ENCODE measurements at regions not wholly inside any gene's neighbourhood (a gene's known extent, or its start where the extent isn't known, plus 50 kb on each side); places are given as distances from the start of the nearest gene placed in this dataset.
A peak's percentile ranks its signal among the peaks of the same experiment; 100 is the strongest.

DNA sequence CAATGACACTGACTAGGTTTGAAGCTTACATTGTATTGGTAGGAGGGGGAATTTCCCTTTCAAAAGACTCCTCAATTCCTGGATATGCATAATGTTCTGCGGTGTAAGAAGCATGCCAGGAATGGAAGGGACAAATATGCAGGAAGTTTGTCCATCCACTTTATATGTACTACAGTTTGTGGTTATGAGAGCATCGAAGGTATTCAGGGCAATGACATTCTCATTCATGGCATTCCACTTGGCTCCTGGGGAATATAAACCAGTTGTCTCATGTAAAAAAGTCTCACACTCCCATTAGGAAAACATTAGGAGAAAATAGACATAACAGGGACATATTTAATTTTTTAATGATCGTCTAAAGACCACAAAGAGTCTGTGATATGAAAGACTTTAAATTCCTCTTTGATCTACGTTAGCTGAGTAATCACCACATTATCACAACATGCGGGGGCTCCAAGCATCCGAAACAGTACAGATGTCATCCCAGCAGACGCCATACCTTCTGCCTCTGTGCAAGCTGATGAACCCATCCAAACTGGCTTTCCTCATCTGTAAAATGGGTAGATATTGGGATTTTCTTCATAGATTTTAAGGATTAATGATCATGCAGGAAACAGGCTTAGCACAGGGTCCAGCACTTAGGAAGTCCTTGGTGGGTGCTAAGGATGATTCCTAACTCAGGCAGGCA, 675.3 kb downstream of the INHBA start:
- DNase-seq: peak; percentile 99

DNA sequence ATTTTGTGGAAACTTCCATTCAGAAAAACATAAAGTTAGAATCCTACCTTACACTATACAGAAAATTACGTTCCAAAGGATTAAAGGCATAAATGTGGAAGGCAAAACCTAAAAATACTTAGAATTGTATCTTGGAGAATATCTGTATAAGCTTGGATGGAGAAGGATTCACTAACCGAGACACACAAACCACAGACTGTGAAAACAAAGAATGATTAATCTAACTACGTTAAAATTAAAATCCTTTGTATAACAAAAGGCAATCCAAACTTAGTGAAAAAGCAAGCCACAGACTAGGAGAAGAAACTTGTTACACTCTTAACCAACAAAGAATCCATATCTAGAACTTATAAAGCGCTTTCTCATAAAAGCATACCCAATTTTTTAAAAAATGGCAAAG, 678.8 kb downstream of the INHBA start:
- DNase-seq: no peak

DNA sequence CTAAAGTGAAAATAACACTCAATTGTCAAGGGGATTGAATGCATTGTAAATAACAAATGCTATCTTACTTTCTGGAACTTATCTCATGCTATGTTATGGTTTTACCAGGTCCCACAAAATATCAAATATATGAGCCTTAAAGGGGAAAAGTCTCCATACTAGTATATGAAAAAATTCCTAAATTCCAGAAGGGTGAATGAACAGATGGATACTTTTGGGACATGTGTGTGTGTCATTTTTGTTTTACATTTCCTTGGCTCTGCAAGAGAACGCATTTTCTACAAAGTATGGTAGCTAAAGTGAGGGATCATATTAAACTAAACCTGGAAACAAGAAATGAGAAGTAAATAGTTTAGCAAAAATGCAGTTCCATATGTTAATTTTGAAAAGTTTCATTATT, 682.8 kb downstream of the INHBA start:
- DNase-seq: no peak

DNA sequence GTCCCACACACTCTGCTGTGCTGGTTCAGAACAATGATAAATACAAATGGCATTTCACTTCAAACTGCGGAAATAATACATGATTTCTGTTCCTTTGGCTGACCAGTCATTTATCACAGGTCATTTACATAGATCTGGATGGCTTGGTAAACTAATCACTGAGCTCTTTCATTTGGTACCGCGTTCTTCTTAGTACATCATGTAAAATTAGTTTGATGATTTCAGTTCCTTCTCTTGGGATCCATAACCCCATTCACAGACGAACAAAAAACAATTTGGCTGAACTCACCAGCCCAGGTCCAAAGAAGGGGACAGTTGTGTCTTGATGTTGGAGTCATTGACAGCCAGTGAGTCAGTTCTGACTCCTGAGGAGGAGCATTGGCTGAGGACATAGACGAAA, 689.8 kb downstream of the INHBA start:
- DNase-seq: no peak

DNA sequence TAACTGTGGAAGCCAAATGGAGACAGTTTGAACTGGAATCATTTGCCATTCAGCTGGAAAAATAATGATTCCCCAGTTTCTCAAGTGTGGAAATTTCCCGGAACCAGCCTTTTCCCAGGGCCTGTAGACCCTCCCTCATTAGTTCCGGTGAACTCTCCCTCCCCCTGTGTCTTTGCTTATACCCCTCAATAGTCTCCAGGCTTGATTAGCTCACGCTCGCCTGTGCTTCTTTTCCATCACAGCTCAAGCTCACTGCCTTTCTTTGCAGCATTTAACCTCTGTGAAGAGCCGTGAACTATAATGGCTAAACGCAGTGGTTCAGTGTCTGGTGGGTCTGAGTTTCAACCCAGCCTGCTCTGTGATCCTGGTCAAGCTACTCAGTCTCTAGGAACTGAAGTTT, 690.8 kb downstream of the INHBA start:
- no peak for DNase-seq

DNA sequence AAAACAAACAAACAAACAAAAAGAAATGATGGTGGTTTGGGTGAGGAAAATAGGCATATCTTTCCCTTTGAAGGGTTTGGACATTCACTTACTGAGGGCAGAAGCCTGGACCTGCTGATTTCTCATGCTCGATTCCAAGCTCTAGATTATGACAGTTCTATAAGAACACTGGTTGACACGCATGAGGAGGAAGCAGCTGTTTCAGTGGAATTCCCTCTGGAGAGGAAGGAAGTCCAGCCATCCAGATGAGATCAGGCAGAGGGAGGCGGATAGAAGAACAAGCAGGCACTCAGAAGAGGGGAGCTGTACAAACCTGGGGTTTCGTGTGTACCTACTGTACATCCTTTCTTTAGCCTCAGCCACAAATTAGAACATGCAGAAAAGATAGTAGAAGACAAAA, 691.9 kb downstream of the INHBA start:
- DNase-seq: peak; percentile 48

DNA sequence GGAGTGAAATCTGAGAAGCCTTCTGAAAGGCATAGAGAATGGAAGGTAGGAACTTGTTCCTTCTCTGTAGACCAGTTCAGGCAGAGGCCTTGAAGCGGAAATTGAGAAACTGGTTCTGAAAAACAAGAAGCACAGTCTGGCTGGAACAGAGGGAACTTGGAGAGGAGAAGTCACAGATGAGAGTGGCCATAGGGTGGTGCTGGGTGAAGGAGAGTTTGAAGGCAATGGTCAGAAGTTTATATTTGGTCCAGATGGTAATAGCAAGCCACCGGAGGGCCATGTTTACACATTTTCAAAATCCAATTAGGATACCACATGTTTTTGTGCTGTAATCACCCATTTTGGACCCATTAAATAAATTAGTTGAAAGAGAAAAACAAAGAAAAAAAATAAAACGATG, 692.5 kb downstream of the INHBA start:
- DNase-seq: no peak

DNA sequence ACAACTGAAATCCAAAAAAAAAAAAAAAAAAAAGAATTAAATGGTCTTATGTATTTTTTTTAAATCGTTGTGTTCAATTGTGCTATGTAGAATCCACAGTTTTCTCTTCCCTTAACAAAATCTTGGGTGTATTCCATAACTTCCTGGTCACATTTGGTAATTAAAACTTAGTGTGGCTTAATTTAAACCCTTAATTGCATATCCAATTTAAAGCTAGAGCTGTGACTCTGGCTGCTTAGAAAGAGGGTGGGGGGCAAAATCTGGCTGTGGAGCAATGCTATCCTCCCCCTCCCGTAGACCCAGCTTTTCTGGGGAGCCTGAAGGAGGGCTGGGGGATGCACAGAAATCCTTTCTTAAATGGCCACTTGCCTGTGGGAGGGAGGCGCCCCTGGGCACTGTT, 695.1 kb downstream of the INHBA start:
- DNase-seq: no peak

DNA sequence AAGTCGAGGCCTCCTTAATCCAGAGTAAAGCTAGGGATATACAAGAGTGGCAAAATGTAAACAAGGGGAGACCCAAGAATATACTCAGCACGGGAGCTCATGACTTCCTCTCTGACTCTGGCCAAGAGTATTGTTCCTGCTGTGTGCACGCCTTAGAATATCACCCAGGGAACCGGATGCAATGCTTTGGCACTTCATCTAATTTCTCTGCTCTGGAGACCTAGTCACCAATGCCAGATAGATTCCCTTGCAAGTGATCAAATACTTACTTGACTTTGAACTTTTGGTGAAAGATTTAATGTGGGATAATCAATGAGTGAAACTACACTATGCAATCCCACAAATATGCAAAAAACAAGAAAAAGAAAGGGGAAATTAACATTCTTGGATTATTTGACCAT, 695.5 kb downstream of the INHBA start:
- peak; percentile 62 for DNase-seq

DNA sequence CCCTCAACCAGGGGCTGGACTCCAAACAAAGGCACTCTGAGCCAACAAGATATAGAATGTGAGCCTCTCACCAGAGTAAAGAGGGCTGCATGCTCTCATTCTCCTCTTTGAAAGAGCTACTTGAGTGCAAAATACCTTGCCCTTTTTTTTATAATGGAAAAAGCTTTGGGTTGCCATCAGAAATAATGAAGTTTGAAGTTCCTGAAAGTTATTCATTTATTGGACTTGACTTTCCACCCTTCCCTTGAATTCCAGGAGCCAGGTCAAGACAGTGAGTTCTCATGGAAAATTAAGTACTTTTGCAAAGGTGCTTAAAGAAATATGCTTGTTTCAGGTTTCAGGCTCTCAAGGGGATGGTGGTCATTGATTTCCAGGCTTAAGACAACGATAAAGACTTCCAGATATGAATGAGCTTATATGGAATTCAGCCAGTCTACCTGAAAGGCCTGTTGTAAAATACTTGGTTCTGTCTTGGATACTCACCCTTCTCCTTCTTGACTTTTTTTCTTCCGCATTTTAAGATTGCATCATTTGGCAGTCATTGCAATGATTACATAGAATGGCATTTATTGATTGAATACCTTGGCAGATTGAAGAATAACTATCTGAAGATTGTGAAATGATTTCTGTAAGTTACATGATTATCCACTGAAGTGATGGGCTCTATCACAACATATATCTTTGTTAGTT, 696.4 kb downstream of the INHBA start:
- DNase-seq: peak; percentile 79

DNA sequence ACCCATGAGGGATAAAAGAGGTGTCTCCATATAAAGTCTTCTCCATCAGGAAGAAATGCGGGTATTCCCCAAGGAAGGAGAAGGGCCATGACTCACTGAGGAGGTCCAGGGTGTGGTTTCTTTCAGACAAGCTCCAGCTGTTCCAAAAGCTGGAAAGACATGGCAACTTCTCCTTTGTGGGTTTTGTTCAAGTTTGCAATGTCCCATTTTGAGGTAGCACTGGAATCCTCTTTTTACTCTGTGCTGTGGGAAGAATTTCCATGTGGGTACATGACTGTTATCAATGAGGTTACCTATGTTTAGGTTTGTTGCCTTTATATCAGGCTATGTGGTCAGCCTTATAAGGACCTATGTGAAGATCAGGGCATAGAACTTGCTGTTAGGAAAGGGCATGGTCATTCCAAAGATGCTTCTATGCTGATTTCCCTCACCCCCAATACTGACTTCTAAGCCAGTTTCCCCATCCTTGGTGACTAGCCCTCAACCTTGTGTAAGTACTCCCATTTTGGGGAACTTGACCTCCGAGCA, 697.5 kb downstream of the INHBA start:
- DNase-seq: peak; percentile 92

DNA sequence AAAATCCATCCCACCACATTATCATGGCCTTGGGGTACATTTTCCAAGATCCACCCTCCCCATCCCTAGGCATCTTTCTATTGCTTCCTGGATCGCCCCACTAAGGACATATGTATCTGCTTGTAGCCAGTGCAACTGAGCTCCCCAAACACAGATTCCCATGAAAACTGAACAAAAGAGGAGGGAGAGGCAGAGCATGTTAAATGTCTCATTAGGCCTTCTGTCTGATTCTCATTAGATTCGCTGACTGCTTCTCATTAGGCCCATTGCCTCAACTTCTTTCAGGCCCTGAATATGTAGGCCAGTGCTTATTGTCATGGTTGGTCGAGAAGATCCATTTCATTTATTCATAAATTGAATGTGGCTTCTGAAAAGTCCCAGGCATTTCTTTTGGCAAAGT, 698.9 kb downstream of the INHBA start:
- DNase-seq: no peak

DNA sequence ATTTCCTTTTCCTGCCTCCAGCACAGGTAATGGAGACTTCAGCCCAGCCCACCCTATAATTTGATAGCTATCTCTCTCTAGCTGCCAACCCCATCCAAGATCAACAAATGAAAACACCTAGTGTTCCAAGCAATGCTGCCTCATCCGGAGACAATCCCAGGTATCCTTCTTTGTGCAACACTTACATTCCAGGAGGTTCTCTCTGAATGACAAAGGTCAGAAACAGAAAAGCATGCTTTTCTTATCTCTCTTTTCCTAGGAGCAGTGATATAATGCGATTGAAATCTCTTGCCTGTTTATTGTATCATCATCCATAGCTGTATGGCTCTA, 699.3 kb downstream of the INHBA start:
- no peak for DNase-seq

DNA sequence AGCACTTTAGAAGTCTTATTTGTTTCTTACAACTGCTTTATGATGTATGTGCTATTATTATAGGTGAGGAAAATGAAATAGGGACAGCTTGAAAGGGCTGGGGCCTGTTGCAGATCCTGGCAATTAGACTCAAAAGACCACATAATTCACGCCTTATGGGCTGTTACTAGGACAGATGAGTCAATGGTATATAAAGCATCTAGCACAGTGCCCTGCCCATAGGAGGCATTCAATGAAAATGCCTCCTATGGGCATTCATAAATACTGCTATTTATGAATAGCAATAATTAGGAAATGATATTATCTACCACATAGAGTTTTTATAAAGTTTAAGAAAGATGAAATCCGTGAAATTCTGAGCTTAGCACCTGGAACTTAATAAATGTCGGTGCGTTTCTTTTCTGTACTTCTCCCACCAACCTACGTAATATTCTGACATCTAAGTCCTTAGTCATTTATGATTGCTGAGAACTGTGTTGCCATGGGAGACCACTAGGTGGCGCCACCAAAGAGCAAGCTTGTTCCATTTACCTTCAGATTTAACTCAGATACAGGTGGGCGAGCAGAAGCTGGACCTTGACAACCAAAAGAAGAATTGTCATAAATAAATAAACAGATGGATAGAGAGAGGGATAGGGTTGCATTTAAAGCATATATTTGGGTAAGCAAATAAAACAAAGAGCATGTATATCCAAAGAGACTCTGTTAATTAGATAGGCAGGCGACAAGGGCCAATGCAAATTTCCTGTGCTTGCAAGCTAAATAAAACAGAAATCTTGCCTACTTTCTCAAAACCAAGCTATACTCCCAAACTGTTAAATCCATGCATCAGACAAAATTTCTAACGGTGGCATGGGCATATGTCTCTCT, 699.9 kb downstream of the INHBA start:
- peak; percentile 40 for DNase-seq

DNA sequence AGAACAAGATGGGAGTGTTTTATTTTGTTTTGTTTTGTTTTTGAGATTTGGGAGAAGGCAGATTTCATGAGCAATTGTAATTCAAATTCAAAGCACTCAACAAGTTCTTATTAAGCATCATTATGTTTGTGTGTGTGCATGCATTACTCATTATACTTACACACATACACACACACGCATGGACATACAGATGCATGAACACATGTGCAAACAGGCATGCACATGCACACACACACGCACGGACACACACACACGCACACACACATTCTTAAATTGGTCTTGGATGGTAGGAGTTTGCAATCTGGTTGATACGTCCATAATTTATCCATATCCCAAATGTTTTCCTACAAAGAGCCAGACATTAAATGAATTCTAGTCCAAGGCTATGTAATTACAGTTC, 702.8 kb downstream of the INHBA start:
- no peak for DNase-seq

DNA sequence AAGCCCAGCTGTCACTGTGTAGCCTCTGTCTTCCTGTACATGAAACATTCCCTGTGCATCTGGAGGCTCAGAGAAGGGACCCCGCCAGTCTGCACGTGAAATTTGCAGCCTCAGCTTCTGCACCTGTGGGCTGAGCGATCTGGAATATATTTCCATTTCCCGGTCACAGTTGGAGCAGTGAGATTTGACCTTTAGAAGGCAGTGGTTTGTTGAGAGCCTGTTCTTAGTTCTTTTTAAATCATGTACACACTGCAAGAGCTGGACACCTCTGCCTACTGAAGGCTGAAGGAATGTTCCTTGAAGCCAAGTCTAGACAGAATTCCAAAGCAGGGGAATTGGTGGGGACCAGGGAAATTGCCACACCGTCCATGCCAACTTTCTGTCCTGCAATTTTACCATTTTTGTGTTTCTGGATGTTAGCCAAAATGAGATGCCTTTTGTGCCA, 706.6 kb downstream of the INHBA start:
- DNase-seq: no peak

DNA sequence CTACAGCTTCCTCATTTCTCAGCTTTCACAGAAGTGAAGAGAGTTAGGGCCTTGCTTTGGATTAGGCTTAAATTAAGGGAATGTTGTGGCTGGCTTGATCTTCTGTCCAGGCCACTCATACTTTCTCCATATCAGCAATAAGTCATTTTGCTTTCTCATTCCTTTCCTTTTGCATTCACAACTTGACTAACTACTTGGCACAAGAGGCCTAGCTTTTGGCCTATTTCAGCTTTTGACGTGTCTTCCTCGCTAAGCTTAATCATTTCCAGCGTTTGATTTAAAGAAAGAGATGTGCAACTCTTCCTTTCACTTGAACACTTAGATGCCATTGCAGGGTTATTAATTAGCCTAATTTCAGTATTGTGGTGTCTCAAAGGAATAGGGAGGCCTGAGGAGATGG, 712.0 kb downstream of the INHBA start:
- peak; percentile 28 for DNase-seq

DNA sequence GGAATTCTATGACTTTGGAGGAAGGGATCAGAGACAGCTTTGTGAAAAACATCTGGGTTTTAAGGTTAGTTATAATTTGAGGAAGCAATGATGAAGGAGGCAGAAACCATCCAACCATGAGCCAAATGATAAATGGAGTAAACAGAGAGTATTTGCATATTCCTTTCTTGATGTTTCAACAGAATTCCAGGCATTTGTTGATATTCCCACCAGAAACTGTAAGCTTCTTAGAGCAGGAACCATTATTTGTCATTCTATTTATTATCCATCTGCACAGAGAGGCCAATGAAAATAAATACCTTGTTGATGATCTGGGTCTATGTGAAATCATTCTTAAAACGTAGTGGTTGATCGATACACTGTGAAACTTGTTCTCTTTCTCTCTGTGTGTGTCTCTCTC, 715.3 kb downstream of the INHBA start:
- no peak for DNase-seq

DNA sequence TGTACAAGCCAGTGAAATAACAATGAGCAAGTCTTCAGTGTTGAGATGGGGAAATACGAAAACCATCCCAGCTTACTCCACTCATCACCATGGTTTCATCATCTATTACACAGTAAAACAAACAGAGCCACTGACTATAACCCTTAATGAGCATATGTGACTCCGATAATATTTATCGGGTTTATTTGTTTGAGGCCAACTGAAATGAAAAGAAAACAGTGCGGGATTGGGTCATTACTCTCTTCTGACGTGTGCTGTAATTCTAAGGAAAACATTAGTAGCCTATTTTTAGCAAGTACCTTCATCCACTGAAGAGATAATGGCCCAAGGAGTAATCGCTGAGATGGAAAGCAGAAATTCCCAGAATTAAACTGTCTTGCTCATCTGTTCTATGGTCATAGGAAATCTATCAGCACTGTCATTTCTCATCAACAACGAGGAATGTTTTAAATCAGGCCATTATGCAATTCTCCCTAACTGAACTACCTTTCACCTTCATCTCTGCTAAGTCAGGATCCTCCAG, 716.5 kb downstream of the INHBA start:
- peak; percentile 91 for DNase-seq

DNA sequence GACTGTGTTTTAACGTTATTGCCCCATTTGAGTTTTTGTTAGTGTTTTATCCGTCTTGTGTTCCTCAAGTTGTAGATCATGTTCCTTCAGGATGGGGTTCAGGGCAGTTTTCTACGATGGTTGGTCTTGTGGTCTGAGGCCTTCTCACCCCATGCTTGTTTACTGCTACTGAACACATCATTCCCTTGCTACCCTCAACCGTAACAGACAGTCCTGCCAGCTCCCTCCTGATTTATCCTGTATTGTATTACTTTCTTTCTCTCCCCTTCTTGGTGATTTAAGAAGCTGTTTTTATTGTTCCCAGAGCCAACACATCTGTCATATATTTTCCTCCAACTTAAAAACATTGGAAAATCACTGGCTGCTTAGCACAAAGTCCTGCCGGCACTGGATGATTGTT, 719.8 kb downstream of the INHBA start:
- no peak for DNase-seq

DNA sequence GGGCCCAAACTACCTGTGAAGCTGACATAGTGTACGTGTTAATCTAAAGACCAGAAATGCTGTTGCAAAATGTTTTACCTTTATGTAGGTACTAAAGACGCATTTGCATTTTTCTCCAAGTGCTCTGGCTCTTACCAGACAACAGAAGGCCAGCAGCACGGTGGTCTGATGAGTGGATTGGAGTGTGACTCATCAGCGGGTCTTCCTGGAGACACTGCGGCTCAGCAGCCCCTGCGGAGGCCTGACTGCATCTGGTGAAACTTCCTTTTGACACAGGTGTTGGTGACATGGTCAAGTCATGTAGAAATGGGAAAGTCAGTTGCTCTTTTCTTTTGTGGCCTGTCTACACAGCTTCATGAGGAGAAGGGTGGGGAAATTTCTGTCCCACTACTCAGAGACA, 723.6 kb downstream of the INHBA start:
- DNase-seq: peak; percentile 51

DNA sequence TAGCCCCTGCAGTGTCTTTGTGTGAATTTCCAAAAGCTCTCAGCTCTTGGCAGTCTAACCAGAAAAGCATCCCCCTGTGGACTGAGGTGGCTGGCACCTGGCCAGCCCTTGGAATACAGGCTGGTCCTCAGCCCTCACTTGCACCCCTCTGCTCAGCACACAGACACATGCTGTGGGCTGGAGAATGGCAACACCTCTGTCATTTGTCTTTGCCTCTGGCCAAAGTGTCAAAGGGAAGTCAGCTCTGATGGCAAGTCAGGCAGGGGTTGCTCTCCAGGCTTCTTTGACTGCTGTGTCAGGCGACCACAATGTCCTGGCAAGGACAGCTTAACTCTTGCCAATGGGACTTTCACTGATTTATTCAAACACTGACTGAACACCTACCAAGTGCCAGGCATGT, 724.8 kb downstream of the INHBA start:
- DNase-seq: no peak

DNA sequence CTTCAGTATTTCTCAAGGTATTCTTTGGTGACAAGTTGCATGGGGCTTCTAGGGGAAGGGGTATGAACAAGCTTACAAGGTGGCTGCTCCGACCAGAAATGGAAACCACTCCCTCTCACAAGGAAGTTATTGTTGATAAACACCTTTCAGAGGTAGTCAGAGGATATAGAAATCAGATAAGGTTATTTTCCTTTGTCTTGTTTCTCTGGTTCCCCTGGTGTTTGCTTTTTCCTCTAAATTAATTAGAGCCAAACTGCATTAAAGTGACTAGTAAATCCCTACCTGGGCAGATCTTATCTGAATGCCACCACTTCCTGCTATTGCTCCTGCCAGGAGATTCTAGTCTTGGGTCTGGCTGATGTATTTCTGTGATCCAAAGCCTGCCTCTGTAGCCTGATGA, 725.4 kb downstream of the INHBA start:
- DNase-seq: no peak

DNA sequence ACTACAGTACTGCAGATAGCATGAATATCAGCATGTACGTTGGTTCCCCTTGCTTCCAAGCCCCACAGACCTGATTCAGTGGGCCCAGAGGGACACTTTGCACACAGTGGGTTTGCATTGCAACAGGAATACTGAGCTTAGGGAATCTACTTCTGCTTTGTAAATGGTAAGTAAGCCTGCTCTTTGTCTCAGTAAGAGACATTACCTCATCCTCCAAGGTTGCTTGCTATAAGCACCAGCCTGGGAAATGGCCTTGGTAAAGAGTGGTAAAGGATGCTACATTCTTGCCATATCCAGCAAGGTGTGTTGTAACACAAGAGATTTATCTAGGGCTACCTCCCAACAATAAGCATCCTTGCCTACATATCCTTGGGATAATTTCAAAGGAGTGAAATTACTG, 730.5 kb downstream of the INHBA start:
- DNase-seq: no peak

All from fibroblast of skin of right biceps (primary cell).